ENCODE measurements at regions not wholly inside any gene's neighbourhood (a gene's known extent, or its start where the extent isn't known, plus 50 kb on each side); places are given as distances from the start of the nearest gene placed in this dataset.

DNA sequence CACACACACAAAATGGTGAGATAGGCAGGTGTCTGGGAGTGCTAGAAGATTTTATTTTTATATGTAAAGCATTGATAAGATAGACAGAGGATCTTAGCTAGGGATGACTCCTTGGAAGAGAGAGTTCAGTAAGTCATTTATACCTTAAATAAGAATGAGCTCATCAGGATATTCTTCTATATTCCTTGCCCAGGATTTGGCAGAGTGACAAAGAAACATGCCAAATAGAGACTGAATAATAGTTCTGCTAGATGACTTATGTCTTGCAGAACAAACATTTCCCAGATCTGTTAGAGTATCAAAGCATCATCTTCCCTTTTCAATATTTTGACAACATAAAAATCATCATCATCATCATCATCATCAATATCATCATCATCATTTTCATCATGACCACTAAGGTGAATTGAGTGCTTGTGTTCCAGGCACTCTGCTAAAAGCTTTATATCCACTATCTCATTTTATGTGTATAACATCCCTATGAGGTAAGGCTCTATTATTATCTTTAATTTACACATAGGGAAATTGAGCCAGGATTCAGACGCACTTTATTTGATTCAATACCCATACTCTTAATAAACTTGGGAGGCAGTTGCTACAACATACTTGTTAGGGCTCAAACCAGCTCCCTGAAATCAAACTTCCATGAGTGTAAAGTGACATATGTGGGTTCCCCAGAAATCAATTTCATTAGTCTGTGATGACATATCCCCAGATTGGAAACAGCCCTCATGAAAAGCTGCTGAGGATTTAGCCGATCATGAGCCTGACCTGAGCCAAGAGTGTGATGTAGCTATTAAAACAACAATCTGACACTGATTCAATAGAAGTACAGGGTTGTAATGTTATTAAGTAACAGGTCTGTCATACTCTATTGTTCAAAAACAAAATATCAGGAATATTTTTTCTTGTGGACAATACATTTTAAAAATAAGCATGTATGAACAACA lies 176.3 kb upstream of the SEMA6A start:
- Mint-ChIP-seq H3K4me3 (no peak overlapping the region), H3K27ac (no peak overlapping the region), H3K9me3 (no peaks in the 10 kb centered on the region), H3K4me1 (ENCODE audit: low read depth) (no peaks in the 10 kb centered on the region), H3K36me3 (ENCODE audit: low read depth) (no peaks in the 10 kb centered on the region), H3K27me3 (no peaks in the 10 kb centered on the region)
- intact Hi-C loops (cut with micrococcal nuclease) = no loop called here
- ChIA-PET CTCF (no interaction called here), POLR2A (no interaction called here)
- ATAC-seq (no peak), DNase-seq (no peak)
- TF ChIP-seq, protein P1, sequence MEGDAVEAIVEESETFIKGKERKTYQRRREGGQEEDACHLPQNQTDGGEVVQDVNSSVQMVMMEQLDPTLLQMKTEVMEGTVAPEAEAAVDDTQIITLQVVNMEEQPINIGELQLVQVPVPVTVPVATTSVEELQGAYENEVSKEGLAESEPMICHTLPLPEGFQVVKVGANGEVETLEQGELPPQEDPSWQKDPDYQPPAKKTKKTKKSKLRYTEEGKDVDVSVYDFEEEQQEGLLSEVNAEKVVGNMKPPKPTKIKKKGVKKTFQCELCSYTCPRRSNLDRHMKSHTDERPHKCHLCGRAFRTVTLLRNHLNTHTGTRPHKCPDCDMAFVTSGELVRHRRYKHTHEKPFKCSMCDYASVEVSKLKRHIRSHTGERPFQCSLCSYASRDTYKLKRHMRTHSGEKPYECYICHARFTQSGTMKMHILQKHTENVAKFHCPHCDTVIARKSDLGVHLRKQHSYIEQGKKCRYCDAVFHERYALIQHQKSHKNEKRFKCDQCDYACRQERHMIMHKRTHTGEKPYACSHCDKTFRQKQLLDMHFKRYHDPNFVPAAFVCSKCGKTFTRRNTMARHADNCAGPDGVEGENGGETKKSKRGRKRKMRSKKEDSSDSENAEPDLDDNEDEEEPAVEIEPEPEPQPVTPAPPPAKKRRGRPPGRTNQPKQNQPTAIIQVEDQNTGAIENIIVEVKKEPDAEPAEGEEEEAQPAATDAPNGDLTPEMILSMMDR (IDR thresholded peaks at IDR 0.05) = no peak

DNA sequence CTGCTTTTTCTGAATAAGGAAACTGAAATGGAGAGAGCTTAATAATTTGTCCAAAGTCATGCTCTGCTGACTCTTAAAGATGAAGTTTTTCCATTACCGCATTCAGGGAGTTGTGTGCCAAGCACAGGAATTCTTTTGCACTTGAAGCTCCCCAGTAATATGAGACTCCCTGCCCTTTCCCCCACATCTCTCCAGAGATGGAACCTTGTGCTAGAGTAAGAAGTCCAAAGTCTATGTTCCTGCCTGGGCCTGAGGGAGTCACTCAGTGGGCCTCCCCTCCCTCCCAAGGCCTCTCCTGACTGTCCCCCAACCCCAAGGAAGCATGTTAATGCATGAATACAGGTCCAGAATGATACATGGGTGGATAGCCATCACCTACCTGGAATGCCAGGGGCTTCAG lies 173.3 kb upstream of the SEMA6A start:
- CTCF ChIA-PET = no interaction called here
- H3K4me1 Mint-ChIP-seq (ENCODE audit: low read depth) = no peaks in the 10 kb centered on the region
- no peak for ATAC-seq

DNA sequence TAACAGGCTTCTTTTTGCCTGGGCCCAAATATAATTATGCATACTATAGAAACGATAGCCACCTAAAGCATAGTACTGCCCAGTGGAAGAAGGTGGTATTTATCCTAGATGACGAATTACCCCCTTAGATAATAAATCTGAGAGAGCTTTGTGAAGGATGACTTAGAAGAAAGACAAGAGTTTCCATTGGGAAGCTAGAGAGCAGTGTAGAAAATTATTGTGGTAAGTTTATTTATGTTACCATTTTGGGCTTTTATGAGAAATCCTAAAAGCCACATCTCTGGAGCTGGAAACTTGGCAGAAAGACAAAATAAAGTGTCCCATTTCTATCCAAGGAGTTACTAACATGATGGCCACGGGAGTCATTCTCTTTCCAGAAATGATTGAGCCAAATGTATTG lies 172.0 kb upstream of the SEMA6A start:
- Mint-ChIP-seq H3K4me1 (ENCODE audit: low read depth) (no peaks in the 10 kb centered on the region), H3K36me3 (ENCODE audit: low read depth) (no peaks in the 10 kb centered on the region), H3K27me3 (peaks cover 3% of the 10 kb centered on the region), H3K4me3 (no peak overlapping the region), H3K9me3 (peaks cover 6% of the 10 kb centered on the region), H3K27ac (no peak overlapping the region)
- DNase-seq (no peak), ATAC-seq (no peak)
- TF ChIP-seq, protein P1 (IDR thresholded peaks at IDR 0.05) = no peak
- ChIA-PET CTCF (no interaction called here), POLR2A (no interaction called here)
- intact Hi-C loops (cut with micrococcal nuclease) = no loop called here

More for the DNA sequence above, 173.3 kb upstream of the SEMA6A start:
- Mint-ChIP-seq H3K36me3 (ENCODE audit: low read depth) (no peaks in the 10 kb centered on the region), H3K27ac (no peak overlapping the region), H3K4me3 (no peak overlapping the region), H3K27me3 (peaks cover 3% of the 10 kb centered on the region), H3K9me3 (peaks cover 6% of the 10 kb centered on the region)
- POLR2A ChIA-PET = no interaction called here
- no peak for DNase-seq
- intact Hi-C loops (cut with micrococcal nuclease) = no loop called here
- TF ChIP-seq, protein P1 (IDR thresholded peaks at IDR 0.05) = no peak

DNA sequence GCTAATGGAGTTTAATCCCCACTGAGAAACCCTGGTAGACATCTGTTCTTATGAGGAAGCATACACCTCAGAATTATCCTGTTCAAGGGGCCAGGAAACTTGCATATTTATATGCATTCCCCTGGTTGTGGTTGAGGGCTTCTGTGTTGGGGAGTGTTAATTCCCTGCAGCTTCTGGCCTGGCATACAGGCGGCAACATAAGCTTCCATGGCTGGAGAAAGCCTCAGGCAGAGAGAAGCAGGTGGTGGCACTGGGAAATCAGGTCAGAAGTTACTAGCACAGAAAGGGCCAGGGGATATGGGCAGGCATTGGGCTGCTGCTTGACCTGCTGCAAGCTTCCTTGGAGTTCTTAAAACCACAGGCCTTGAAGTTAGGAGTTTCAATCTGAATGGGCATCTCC lies 166.1 kb upstream of the SEMA6A start:
- ATAC-seq (no peak), DNase-seq (no peak)
- Mint-ChIP-seq H3K9me3 (peaks cover 6% of the 10 kb centered on the region), H3K36me3 (ENCODE audit: low read depth) (no peaks in the 10 kb centered on the region), H3K27ac (no peak overlapping the region), H3K4me3 (no peak overlapping the region), H3K4me1 (ENCODE audit: low read depth) (no peaks in the 10 kb centered on the region), H3K27me3 (peaks cover 6% of the 10 kb centered on the region)
- TF ChIP-seq, protein P1 (IDR thresholded peaks at IDR 0.05) = no peak
- intact Hi-C loops (cut with micrococcal nuclease) = no loop called here
- ChIA-PET CTCF (no interaction called here), POLR2A (no interaction called here)

DNA sequence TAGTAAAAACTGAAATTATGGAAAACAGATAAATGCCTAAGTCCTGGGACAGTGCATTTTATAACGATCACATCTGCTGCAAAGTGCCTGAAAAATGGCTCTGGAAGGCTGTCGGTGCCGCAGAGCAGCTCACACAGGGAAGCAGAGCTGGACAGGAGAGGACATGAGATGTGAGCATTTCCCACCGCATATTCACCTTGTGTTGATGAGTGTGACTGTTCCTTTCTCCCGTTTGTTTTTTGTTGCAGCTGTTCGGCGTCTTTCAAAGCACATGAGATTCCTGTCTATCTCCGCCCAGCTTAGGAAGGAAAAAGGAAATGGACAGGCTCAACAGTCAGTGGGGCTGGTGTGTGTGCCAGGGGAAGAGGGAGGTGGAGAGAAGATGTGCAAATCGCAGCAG lies 164.9 kb upstream of the SEMA6A start:
- no peak overlapping the region for H3K4me3 Mint-ChIP-seq
- no peak for ATAC-seq
- TF ChIP-seq, protein P1 (IDR thresholded peaks at IDR 0.05) = no peak
- H3K27me3 Mint-ChIP-seq = peaks cover 4% of the 10 kb centered on the region
- intact Hi-C loops (cut with micrococcal nuclease) = no loop called here
- no peaks in the 10 kb centered on the region for H3K4me1 Mint-ChIP-seq (ENCODE audit: low read depth)
- H3K9me3 Mint-ChIP-seq = peaks cover 6% of the 10 kb centered on the region
- no peak overlapping the region for H3K27ac Mint-ChIP-seq
- DNase-seq = no peak
- ChIA-PET POLR2A (no interaction called here), CTCF (no interaction called here)
- no peaks in the 10 kb centered on the region for H3K36me3 Mint-ChIP-seq (ENCODE audit: low read depth)
